ENCODE measurements at regions not wholly inside any gene's neighbourhood (a gene's known extent, or its start where the extent isn't known, plus 50 kb on each side); places are given as distances from the start of the nearest gene placed in this dataset.

- TF ChIP-seq ZNF280B (CRISPR knock-in tag; IDR thresholded peaks at IDR 0.05) (no peak), RFX1 (IDR thresholded peaks at IDR 0.05) (no peak), KDM1A (IDR thresholded peaks at IDR 0.05) (no peak), FOS (IDR thresholded peaks at IDR 0.05; ENCODE audit: extremely low read depth, insufficient read length) (no peak)
Observed at GRCh38 chr10:59460601-59461000, 98.3 kb upstream of the FAM13C start (continued).

GRCh38 chr10:59456199-59456598 is 93.8 kb upstream of the FAM13C start:
- WGBS (ENCODE audit: insufficient coverage, low coverage, missing lambda C conversion rate) = 2% methylated on average over 2 of the region's 2 CpGs
- Histone ChIP-seq H3K9me1 (ENCODE audit: control insufficient read depth, insufficient read depth, low read length) (no peaks in the 10 kb centered on the region), H2AFZ (ENCODE audit: low read depth, low read length) (no peak overlapping the region), H3K27ac (ENCODE audit: extremely low read depth, low read depth, low read length) (no peak overlapping the region), H3K27me3 (ENCODE audit: control insufficient read depth in 2 of 2, insufficient read depth in 2 of 2, low read length in 2 of 2) (no peaks in the 10 kb centered on the region), H3K4me1 (replicated peaks in 1 of 2; ENCODE audit: control insufficient read depth in 2 of 2, insufficient read depth in 2 of 2, low read length in 2 of 2) (no peaks in the 10 kb centered on the region), H3K9ac (ENCODE audit: insufficient read depth in 1 of 2, low read depth in 2 of 2, low read length in 2 of 2) (no peak overlapping the region), H3K36me3 (ENCODE audit: control insufficient read depth, insufficient read depth, low read length) (no peaks in the 10 kb centered on the region), H3K4me3 (no peak overlapping the region), H3K4me2 (ENCODE audit: insufficient read depth, low read length) (no peak overlapping the region), H4K20me1 (replicated peaks; ENCODE audit: control insufficient read depth, insufficient read depth, low read length) (no peaks in the 10 kb centered on the region), H3K79me2 (ENCODE audit: control insufficient read depth, insufficient read depth, low read length) (no peaks in the 10 kb centered on the region), H3K9me3 (replicated peaks; ENCODE audit: control insufficient read depth, insufficient read depth, low read depth, low read length) (no peaks in the 10 kb centered on the region)
- in situ Hi-C loops (cut with MboI) = no loop called here
- intact Hi-C loops (cut with micrococcal nuclease) = no loop called here
- ATAC-seq (no peak), FAIRE-seq (no peak), DNase-seq (ENCODE audit: extremely low read depth in 1 of 4, low spot score in 3 of 4) (no peak)
- ChIA-PET POLR2A (no interaction called here), CTCF (ENCODE audit: low intra/inter-chr PET ratio) (no interaction called here)
- no TSS peak for BruUV-seq (replicated peaks)
- TF ChIP-seq FOXO4 (CRISPR knock-in tag; IDR thresholded peaks at IDR 0.05) (no peak), SRSF7 (optimal IDR thresholded peaks at IDR 0.05; ENCODE audit: low read depth, low read length) (no peak), E2F8 (IDR thresholded peaks at IDR 0.05; ENCODE audit: low read depth, partially characterized antibody) (no peak), ELF1 (tag; IDR thresholded peaks at IDR 0.05) (no peak), CLOCK (CRISPR knock-in tag; IDR thresholded peaks at IDR 0.05; ENCODE audit: borderline replicate concordance) (no peak), ZBTB2 (IDR thresholded peaks at IDR 0.05) (no peak), ASH1L (IDR thresholded peaks at IDR 0.05; ENCODE audit: borderline replicate concordance, low read depth, partially characterized antibody) (no peak), MCM7 (IDR thresholded peaks at IDR 0.05) (no peak), ZNF57 (CRISPR knock-in tag; IDR thresholded peaks at IDR 0.05) (no peak)
